ENCODE measurements at regions not wholly inside any gene's neighbourhood (a gene's known extent, or its start where the extent isn't known, plus 50 kb on each side); places are given as distances from the start of the nearest gene placed in this dataset.

DNA sequence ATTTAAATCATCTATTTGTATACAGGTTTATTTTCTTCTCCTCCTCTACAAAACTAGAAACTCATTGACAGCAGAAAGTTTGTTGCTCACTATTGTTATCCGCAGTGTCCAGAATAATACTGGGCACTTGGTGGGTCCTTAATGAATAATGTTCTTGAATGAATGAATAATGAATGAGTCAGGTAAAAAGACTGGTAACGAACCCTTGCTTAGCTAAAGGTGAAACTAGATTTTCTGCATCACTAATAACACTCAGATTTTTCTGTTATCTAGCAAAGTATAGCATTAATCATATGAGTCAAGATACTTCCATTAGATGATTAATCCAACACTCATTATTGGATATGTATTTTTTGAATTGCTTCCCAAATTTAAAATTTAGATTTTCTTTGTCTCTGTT is 953.2 kb downstream of the SORCS3 start:
- TF ChIP-seq, protein P1, sequence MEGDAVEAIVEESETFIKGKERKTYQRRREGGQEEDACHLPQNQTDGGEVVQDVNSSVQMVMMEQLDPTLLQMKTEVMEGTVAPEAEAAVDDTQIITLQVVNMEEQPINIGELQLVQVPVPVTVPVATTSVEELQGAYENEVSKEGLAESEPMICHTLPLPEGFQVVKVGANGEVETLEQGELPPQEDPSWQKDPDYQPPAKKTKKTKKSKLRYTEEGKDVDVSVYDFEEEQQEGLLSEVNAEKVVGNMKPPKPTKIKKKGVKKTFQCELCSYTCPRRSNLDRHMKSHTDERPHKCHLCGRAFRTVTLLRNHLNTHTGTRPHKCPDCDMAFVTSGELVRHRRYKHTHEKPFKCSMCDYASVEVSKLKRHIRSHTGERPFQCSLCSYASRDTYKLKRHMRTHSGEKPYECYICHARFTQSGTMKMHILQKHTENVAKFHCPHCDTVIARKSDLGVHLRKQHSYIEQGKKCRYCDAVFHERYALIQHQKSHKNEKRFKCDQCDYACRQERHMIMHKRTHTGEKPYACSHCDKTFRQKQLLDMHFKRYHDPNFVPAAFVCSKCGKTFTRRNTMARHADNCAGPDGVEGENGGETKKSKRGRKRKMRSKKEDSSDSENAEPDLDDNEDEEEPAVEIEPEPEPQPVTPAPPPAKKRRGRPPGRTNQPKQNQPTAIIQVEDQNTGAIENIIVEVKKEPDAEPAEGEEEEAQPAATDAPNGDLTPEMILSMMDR (IDR thresholded peaks at IDR 0.05), result no peak
- TF ChIP-seq EZH2 (IDR thresholded peaks at IDR 0.05; ENCODE audit: borderline replicate concordance, insufficient read depth, low read depth, low read length, poor library complexity, severe bottlenecking), result no peak

All from B cell (primary cell).